PFSK-1 (cell line): ENCODE measurements at regions not wholly inside any gene's neighbourhood (a gene's known extent, or its start where the extent isn't known, plus 50 kb on each side); places are given as distances from the start of the nearest gene placed in this dataset.

Experiments used
- POLR2AphosphoS5 ChIP-seq: IDR thresholded peaks from 2 replicates; pipeline ENCODE4 v1.6.1; 2012; ENCODE audit warnings: low read depth, mild to moderate bottlenecking, control low read depth, low read length, moderate library complexity
- TAF1 ChIP-seq: IDR thresholded peaks from 2 replicates; pipeline ENCODE4 v1.6.1; 2012; ENCODE audit warnings: low read length, control low read depth, borderline replicate concordance; ENCODE audit not compliant: insufficient read depth
- TF ChIP-seq, protein P1 (sequence below), 2 experiments: IDR thresholded peaks; 2 replicates each; pipeline versions ENCODE4 v1.6.1 to v1.8.0; 2011 to 2012; ENCODE audit warnings: low read depth in 2 of 2, low read length in 2 of 2, control low read depth in 1 of 2, inconsistent platforms in 1 of 2, mild to moderate bottlenecking in 1 of 2, moderate library complexity in 1 of 2; ENCODE audit not compliant: insufficient read depth in 1 of 2

GRCh38 chrX:13179586-13179985 lies 135.2 kb upstream of the FAM9C start:
- TF ChIP-seq TAF1 (no peak), POLR2AphosphoS5 (no peak)
- TF ChIP-seq, protein P1, sequence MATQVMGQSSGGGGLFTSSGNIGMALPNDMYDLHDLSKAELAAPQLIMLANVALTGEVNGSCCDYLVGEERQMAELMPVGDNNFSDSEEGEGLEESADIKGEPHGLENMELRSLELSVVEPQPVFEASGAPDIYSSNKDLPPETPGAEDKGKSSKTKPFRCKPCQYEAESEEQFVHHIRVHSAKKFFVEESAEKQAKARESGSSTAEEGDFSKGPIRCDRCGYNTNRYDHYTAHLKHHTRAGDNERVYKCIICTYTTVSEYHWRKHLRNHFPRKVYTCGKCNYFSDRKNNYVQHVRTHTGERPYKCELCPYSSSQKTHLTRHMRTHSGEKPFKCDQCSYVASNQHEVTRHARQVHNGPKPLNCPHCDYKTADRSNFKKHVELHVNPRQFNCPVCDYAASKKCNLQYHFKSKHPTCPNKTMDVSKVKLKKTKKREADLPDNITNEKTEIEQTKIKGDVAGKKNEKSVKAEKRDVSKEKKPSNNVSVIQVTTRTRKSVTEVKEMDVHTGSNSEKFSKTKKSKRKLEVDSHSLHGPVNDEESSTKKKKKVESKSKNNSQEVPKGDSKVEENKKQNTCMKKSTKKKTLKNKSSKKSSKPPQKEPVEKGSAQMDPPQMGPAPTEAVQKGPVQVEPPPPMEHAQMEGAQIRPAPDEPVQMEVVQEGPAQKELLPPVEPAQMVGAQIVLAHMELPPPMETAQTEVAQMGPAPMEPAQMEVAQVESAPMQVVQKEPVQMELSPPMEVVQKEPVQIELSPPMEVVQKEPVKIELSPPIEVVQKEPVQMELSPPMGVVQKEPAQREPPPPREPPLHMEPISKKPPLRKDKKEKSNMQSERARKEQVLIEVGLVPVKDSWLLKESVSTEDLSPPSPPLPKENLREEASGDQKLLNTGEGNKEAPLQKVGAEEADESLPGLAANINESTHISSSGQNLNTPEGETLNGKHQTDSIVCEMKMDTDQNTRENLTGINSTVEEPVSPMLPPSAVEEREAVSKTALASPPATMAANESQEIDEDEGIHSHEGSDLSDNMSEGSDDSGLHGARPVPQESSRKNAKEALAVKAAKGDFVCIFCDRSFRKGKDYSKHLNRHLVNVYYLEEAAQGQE (IDR thresholded peaks at IDR 0.05; ENCODE audit: insufficient read depth in 1 of 2, low read depth in 2 of 2, low read length in 2 of 2), result no peak
